ENCODE measurements at regions not wholly inside any gene's neighbourhood (a gene's known extent, or its start where the extent isn't known, plus 50 kb on each side); places are given as distances from the start of the nearest gene placed in this dataset.
A peak's percentile ranks its signal among the peaks of the same experiment; 100 is the strongest.

GRCh38 chr13:109440320-109440719, 346.1 kb downstream of the IRS2 start:
- DNase-seq (ENCODE audit: low spot score) = no peak

DNA sequence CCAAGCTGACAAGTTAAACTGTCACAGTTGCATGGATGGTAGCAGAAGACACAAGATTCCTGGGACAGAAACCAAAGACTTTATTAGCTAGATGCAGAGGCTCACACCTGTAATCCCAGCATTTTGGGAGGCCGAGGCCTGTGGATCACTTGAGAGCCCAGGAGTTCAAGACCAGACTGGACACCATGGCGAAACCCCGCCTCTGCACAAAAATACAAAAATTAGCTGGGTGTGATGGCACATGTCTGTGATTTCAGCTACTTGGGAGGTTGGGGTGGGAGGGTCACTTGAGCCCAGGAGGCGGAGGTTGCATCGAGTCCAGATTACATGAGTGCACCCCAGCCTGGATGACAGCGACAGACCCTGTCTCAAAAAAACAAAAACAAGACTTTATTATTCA, 346.6 kb downstream of the IRS2 start:
- DNase-seq (ENCODE audit: low spot score) = no peak

DNA sequence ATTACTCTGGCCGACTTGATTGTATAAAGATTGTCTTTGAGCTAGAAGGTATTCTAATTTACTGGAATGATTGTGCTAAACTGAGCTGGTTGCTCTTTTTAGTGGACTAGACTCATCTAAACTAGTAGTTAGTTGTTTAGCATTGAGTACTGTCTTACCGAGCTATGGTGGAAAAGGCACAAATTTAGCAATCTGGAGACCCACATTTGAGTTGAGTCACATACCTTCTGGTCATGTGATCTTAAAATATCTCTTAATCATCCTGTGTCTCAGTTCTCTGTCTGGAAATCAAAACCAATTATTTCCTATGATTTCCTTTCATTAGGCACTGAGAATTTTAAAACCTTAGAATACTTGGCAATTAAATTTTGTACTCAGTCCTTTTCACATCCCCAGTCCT, 349.5 kb downstream of the IRS2 start:
- no peak for DNase-seq (ENCODE audit: low spot score)

DNA sequence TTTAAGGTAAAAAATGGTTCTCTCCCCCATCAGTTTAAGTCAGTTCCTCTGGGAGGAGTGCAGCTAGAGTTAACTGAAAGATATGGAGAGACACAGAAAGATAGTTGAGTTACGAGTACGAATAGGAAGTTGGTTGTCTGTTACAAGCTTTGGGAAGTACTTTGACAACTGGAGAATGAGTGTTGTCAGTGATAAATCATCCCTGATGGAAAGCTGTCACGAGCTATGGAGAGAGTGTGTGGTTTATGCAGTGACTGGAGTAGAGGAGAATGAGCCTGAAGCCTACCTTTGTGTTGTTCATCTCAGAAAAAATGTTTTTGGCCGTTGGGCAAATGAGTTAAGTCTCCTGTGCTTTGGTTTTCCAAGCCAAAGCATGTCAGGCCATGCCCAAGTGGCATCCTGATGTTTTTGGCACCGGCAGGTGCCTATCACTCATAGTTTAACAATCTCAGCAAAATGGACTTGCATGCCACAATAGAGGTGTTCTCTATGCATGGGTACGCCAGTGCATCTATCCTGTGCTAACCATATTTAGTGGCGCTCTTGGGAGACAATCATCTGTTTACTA, 350.2 kb downstream of the IRS2 start:
- DNase-seq (ENCODE audit: low spot score) = no peak

DNA sequence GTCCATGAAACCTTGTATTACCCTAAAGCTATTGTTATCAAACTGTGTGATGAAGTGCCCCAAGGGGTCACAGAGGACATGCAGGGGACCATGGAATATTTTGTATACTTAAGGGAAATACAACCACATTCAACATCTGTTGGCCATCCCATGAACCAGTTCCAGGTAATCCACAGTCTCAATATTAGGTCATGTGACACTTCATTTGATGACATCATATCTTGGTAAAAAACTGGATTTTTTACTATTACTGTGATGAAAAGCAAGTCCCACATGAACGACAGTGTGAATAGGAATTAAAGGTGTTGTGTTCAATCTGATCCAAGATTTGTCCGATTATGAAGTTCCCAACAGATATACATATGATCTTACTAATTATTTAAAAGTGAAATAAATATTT, 355.2 kb downstream of the IRS2 start:
- no peak for DNase-seq (ENCODE audit: low spot score)

DNA sequence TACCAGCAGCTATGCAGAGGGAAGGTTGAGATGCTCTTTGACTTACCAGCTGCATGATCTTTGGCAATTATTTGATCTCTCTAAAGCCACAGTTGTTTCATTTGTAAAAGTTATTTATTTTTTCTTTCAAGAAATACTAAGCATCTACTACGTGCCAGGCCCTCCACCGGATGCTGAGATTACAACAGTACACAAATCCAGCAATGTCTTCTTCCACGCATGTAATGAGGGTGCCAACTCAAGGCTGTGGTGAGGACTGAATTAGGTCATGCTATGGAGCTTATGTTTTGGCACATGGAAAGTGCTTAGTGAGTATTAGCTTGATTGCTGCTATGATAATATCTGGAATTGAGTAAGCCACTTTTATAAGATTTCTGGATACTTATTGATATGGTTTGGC, 358.2 kb downstream of the IRS2 start:
- DNase-seq (ENCODE audit: low spot score) = no peak

DNA sequence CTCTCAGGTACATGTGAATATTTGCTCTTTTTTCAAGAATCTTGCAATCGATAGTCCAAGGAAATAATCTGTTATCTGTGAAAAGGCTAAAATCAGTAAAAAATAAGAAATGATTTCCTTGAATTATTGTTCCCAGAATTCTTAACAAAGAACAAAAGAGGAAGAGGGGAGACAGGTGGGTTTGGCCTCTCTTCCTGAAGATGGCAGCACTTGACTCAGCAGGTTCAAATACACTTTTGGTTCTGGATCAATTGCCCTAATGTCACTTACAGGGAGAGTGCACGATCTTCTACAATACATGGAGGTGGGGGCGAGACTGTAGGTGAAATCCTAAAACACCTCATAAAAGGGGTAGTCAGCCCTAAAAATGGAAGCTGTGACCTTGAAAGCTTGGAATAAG, 358.7 kb downstream of the IRS2 start:
- no peak for DNase-seq (ENCODE audit: low spot score)

GRCh38 chr13:109427148-109427547, 359.2 kb downstream of the IRS2 start:
- no peak for DNase-seq (ENCODE audit: low spot score)

GRCh38 chr13:109426690-109426990, 359.7 kb downstream of the IRS2 start:
- DNase-seq (ENCODE audit: low spot score) = no peak

DNA sequence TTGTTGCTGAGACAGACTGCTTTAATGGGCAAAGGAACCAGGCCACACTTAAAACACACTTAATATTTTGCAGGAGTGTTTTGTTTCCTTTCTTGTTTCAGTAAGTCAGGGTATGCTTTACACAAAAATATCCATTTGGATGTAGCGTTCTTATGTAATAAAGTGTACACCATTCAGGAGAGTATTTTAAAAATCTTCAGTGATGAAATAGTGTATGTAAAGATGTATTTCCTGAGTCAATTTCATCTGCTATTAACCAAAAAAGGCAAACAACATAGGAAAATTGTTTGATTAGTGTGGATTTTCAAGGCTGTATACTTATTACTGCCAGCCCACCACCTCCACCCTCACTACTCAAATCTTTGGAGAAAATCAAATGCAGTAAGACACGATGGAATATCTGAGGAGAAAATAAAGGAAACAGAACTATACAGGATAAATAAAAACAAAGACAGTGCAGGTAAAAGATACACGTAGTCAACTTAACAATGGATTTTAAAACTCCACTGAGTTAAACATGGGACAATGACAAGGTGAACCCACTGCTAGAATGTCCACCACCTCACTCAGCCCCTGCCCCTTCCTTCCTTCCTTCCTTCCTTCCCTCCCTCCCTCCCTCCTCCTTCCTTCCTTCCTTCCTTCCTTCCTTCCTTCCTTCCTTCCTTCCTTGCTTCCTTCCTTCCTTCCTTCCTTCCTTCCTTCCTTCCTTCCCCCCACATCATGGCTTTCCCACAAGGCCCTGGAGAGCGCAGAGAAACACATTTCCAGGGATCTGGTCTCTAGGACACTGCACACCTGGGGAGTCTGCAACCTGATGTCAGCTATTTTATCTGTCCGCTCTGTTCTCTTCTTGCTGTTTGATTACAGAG, 360.3 kb downstream of the IRS2 start:
- DNase-seq (ENCODE audit: low spot score) = no peak

DNA sequence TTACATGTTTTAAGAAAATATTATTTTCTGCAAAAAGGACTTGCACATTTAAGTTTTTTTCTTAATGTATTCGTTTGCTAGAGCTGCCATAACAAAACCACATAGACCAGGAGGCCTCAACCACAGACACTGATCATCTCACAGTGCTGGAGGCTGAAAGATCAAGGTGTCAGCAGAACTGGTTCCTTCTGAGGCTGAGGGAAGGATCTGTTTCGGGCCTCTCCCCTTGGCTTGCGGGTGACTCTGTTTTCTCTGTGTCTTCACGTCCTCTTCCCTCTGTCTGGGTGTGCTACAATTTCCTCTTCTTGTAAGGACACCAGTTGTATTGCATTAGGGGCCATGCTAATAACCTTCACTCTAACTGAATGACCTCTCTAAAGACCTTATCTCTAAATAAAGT, 364.2 kb downstream of the IRS2 start:
- DNase-seq (ENCODE audit: low spot score) = no peak

DNA sequence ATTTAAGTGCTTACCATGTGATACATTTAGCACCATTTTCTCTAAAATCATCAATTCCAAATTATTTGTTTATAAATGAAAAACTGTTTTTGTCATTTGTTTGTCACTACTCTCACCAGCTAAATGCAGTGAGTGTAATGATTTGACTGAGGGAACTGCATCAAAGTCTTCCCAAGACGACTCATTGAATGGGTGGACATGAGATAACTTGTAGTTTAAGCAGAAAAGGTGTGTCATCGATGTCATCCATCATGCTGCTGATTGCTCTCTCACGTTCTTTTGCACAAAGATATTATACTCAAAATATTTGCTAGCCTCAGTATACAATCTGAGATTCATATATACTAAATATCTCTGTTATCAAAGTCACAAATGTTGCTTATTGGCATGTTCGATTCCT, 366.5 kb downstream of the IRS2 start:
- no peak for DNase-seq (ENCODE audit: low spot score)

GRCh38 chr13:109418111-109418510, 368.3 kb downstream of the IRS2 start:
- no peak for DNase-seq (ENCODE audit: low spot score)

- DNase-seq (ENCODE audit: low spot score) = no peak
Measured at GRCh38 chr13:109416001-109416400, 370.4 kb downstream of the IRS2 start.

DNA sequence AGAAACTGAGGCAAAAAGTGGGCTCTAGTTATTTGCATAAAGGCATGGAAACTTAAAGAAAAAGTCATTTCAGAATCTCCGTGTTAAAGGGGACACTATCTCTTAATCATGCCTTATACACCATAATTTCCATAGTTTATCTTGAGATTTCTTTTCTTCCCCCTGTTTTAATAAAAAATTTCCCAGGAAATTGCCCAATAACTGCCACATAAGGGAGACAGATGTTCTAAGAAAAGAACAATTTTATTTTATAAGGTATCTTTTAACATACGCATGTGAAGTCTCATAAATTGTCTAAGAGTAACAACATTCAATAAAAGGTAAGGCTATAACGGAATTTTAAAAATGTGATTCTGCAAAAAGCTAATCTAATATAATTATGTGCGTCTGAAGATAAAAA, 371.3 kb downstream of the IRS2 start:
- DNase-seq (ENCODE audit: low spot score) = no peak

DNA sequence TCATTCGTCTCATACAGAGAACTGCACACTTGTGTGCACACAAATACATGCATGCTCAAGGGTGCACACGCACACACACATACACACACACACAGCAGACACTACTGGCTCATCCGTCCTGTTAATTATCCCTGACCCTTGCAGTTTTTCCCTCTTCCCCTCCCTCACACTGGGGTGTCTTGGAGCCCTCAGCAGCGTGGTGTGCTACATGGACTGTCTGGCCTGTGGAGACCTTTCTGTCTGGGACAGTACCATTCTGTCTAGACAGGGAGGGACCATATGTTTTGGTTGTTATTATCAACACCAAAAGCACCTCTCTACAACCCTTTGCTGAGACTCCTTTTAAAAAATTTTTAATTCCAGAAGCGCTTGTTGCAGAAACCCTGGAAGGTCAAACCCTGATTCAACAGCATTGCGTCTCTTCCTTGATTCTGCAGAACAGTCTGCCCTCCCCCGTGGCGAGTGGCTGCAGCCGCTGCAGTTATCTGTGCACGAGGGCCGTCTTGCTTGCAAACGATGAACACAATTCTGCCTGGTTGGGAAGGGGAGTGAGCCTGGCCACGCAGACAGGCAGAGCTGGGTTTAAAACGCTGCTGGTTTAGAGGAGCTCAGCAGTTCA, 374.0 kb downstream of the IRS2 start:
- peak; percentile 96 for DNase-seq (ENCODE audit: low spot score)

DNA sequence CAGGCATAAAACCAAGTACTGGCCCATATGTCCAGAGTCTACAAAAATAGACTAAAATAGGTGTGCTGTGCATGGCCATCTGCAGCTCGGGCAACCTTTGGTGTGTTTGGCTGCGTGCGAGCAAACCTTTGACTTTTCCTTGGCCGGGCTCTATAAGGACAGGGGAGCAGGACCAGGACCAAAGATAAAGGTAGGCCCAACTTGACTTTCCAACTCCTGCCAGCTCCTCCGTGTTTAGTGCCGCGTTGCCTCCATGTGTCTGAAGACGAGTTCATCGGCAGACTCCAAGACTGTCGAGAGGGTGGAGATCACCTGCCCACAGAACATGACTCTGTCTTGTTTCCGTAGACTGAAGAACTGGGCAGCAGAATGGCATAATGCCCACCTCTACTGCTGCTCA, 375.5 kb downstream of the IRS2 start:
- DNase-seq (ENCODE audit: low spot score) = no peak

DNA sequence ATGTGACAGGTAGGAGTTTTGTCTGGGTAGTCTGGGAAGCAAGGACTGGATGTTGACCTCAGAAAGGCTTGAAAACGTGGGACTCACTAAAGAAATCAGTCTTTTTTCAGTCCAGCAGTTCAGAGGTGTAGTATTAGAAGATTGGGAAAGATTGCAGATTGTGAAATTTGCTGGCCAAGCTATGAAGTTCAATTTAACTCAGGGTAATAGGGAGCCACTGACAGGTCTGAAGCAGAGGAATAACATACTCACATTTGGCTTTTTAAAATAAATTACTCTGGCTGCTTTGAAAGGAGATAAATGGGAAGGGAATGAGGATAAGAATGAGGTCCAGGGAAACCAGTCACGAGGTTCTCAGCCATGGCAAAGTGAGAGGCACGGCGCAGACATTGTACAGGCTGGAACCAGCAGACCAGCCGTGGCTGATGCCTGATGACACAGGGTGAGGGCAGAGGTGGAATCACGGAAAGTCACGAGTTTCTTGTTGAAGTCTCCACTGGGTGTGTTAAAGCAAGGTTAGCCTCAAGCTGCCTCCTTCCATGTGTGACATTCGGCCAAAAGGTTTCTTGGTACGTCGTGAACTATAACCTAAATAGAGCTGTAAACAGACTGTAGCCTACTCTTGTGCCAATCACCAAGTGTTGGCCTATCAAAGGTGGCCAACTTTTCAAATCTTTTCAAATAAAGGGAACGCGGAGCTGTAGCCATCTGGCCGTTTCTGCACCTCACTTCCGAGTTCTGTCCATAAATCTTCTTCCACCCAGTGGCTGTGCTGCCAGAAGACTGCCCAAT, 377.6 kb downstream of the IRS2 start:
- no peak for DNase-seq (ENCODE audit: low spot score)

DNA sequence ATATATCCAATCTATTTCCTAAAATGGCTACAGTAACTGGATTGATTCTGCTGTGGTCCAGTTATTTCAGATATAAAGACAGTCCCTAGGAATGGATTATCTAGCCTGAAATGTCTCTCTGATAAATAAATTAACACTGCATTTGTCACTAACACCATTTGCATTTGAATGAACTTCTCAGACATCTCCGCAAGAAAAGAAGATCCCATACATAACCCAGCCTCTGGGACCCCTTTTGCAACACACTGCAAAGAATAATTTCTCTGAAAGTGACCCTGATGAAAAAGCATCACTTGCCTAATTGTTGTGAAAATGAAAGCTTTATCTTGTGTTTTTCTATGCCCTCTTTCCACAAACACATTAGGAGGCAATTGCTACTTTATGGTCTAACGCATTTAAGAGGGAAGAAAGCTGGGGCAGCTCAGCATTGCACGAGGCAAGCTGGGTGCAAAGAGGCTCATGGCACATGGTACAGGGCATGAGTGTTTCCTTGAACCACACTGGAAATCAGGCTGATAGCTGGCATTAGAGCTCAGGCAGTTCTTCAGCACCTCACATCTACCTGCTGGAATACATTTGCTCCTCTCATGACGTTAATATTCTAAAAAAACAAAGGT, 379.9 kb downstream of the IRS2 start:
- DNase-seq (ENCODE audit: low spot score) = no peak

- no peak for DNase-seq (ENCODE audit: low spot score)
Measured at GRCh38 chr13:109403012-109403421, 383.4 kb downstream of the IRS2 start.

- no peak for DNase-seq (ENCODE audit: low spot score)
Measured at GRCh38 chr13:109401891-109402290, 384.5 kb downstream of the IRS2 start.

GRCh38 chr13:109401307-109401706, 385.1 kb downstream of the IRS2 start:
- peak; percentile 38 for DNase-seq (ENCODE audit: low spot score)

Data from SK-N-DZ (cell line).